ENCODE measurements at regions not wholly inside any gene's neighbourhood (a gene's known extent, or its start where the extent isn't known, plus 50 kb on each side); places are given as distances from the start of the nearest gene placed in this dataset.

- peaks cover 66% of the 10 kb centered on the region for H3K4me1 Mint-ChIP-seq
- no peak overlapping the region for H3K4me3 Mint-ChIP-seq
- peaks cover 4% of the 10 kb centered on the region for H3K27me3 Mint-ChIP-seq (ENCODE audit: low read depth)
- TF ChIP-seq CTCF (IDR thresholded peaks at IDR 0.05; ENCODE audit: unreplicated experiment in 3 of 3) = no peak
- no peaks in the 10 kb centered on the region for H3K9me3 Mint-ChIP-seq
- H3K36me3 Mint-ChIP-seq (ENCODE audit: low read depth) = no peaks in the 10 kb centered on the region
- peak overlapping the region; percentile 79 to 89 (median 86) for H3K27ac Mint-ChIP-seq
Measured at GRCh38 chr2:204365811-204366210, 179.5 kb upstream of the PARD3B start.

GRCh38 chr2:204367466-204367865 is 177.8 kb upstream of the PARD3B start:
- Mint-ChIP-seq H3K9me3 (no peaks in the 10 kb centered on the region), H3K4me1 (peaks cover 60% of the 10 kb centered on the region), H3K27me3 (ENCODE audit: low read depth) (peaks cover 9% of the 10 kb centered on the region), H3K27ac (peak overlapping the region in 1 of 3 experiments; percentile 39), H3K36me3 (ENCODE audit: low read depth) (no peaks in the 10 kb centered on the region), H3K4me3 (no peak overlapping the region)
- TF ChIP-seq CTCF (IDR thresholded peaks at IDR 0.05; ENCODE audit: unreplicated experiment in 3 of 3) = no peak

GRCh38 chr2:204370172-204370718 is 175.0 kb upstream of the PARD3B start:
- Mint-ChIP-seq H3K9me3 (no peaks in the 10 kb centered on the region), H3K36me3 (ENCODE audit: low read depth) (no peaks in the 10 kb centered on the region), H3K4me1 (peaks cover 37% of the 10 kb centered on the region), H3K27ac (peak overlapping the region; percentile 71 to 90 (median 88)), H3K4me3 (peak overlapping the region in 2 of 3 experiments; percentile 26 to 36), H3K27me3 (ENCODE audit: low read depth) (peaks cover 9% of the 10 kb centered on the region)
- no peak for TF ChIP-seq CTCF (IDR thresholded peaks at IDR 0.05; ENCODE audit: unreplicated experiment in 3 of 3)

DNA sequence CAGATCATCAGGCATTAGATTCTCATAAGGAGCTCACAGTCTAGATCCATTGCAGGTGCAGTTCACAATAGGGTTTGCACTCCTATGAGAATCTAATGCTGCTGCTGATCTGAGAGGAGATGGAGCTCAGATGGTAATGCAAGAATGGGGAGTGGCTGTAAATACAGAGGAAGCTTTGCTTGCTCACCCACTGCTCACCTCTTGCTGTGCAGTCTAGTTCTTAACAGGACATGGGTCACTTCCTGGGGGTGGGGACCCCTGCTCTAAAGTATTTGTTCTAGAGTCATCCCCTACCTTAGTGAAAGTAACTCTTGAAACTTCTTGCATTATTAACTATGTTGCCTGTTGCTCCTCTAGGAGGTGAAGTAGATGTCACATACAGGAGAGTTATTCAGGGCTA is 171.3 kb upstream of the PARD3B start:
- Mint-ChIP-seq H3K27ac (no peak overlapping the region), H3K4me3 (no peak overlapping the region), H3K36me3 (ENCODE audit: low read depth) (no peaks in the 10 kb centered on the region), H3K27me3 (ENCODE audit: low read depth) (peaks cover 9% of the 10 kb centered on the region), H3K9me3 (peaks cover 3% of the 10 kb centered on the region), H3K4me1 (peaks cover 15% of the 10 kb centered on the region)
- TF ChIP-seq CTCF (IDR thresholded peaks at IDR 0.05; ENCODE audit: unreplicated experiment in 3 of 3) = no peak

DNA sequence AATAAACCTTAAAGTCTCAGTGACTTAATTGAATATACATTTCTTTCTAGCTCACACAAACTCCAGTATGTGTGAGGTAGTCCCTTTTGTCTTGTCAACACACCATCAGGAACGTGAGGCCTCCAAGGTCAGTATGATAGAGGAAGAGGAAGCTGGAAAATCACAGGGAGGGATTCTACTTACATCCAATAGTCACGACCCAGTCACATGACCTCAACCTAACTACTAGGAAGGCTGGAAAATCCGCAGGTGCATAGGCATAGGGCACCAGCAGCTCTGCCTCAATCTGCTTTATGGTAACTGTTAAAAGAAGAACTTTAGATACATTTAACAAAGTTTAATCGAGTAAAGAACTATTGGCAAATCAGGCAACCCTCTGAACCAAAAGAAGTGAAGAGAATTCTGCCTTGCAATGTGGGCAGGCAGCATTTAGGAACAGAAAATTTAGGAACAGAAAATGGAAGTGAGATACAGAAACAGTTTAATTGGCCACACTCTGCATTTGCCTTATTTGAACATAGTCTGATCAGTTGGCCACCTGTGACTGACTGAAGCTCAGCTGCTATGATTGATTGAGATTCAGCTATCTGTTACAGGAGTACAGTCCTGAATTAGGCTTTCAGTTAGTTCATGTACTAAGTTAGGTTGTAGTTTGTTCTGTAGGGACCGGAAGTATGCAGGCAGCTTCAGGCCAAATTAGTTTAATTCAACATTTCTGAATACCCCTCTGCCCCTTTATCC is 165.0 kb upstream of the PARD3B start:
- Mint-ChIP-seq H3K9me3 (peaks cover 24% of the 10 kb centered on the region), H3K4me3 (no peak overlapping the region), H3K4me1 (no peaks in the 10 kb centered on the region), H3K27ac (no peak overlapping the region), H3K36me3 (ENCODE audit: low read depth) (no peaks in the 10 kb centered on the region), H3K27me3 (ENCODE audit: low read depth) (no peaks in the 10 kb centered on the region)
- no peak for TF ChIP-seq CTCF (IDR thresholded peaks at IDR 0.05; ENCODE audit: unreplicated experiment in 3 of 3)

DNA sequence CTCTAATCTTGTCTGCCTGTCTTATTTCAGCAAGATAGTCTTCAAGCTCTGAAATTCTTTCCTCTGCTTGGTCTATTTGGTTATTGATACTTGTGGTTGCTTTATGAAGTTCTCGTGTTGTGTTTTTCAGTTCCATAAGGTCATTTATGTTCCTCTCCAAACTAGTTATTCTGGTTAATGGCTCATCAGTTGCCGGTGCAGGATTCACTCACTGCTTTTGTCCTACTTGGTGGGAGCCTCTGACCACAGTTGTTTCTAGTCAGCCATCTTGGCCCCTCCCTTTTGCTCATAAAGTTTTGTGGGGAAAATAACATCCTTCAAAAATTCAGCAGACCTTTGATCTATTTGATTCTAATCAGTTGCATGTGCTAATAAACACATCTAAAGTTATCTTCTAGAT is 158.6 kb upstream of the PARD3B start:
- Mint-ChIP-seq H3K9me3 (peaks cover 24% of the 10 kb centered on the region), H3K4me3 (no peak overlapping the region), H3K4me1 (no peaks in the 10 kb centered on the region), H3K27me3 (ENCODE audit: low read depth) (no peaks in the 10 kb centered on the region), H3K27ac (no peak overlapping the region), H3K36me3 (ENCODE audit: low read depth) (no peaks in the 10 kb centered on the region)
- TF ChIP-seq CTCF (IDR thresholded peaks at IDR 0.05; ENCODE audit: unreplicated experiment in 3 of 3) = no peak

All from nephron (organoid).